A549 (cell line): ENCODE measurements at regions not wholly inside any gene's neighbourhood (a gene's known extent, or its start where the extent isn't known, plus 50 kb on each side); places are given as distances from the start of the nearest gene placed in this dataset.

Source experiments
- BHLHE40 ChIP-seq: IDR thresholded peaks from 2 replicates; pipeline ENCODE4 v1.6.1; 2012; ENCODE audit warnings: low read depth, low read length, inconsistent platforms
- CBX2 ChIP-seq: fragments of 200-600 bp; sonication (generic); IDR thresholded peaks from 2 replicates; pipeline ENCODE4 v1.6.1; 2016; ENCODE audit warnings: low read depth, mild to moderate bottlenecking, borderline replicate concordance
- CBX8 ChIP-seq: fragments of 200-600 bp; sonication (generic); IDR thresholded peaks from 2 replicates; pipeline ENCODE4 v1.6.1; 2016
- CTCF ChIP-seq: fragments of >200 bp; sonication (Bioruptor Twin); formaldehyde crosslinking; IDR thresholded peaks from 3 replicates; pipeline ENCODE4 v1.5.1; 2016
- EHF ChIP-seq: fragments of 250-450 bp; sonication (Bioruptor Pico); IDR thresholded peaks from 2 replicates; pipeline ENCODE4 v1.5.0; 2020; ENCODE audit warnings: mild to moderate bottlenecking
- ELK1 ChIP-seq: fragments of 150-350 bp; IDR thresholded peaks from 2 replicates; pipeline ENCODE4 v1.6.1; 2014; ENCODE audit warnings: low read depth, mild to moderate bottlenecking, low read length
- HOXB5 ChIP-seq: fragments of 250-450 bp; sonication (Bioruptor Pico); IDR thresholded peaks from 2 replicates; pipeline ENCODE4 v1.5.0; 2020; ENCODE audit warnings: mild to moderate bottlenecking, moderate library complexity
- MAX ChIP-seq: IDR thresholded peaks from 2 replicates; pipeline ENCODE4 v1.6.1; 2012
- MAZ ChIP-seq: fragments of 150-350 bp; IDR thresholded peaks from 2 replicates; pipeline ENCODE4 v1.6.1; 2014; ENCODE audit warnings: antibody characterized with exemption, low read depth, low read length, borderline replicate concordance
- PHF8 ChIP-seq: fragments of 200-600 bp; sonication (generic); IDR thresholded peaks from 2 replicates; pipeline ENCODE4 v1.6.1; 2016; ENCODE audit warnings: low read depth, mild to moderate bottlenecking, antibody characterized with exemption, moderate library complexity, borderline replicate concordance
- RCOR1 ChIP-seq: fragments of 150-350 bp; IDR thresholded peaks from 2 replicates; pipeline ENCODE4 v1.6.1; 2014; ENCODE audit warnings: antibody characterized with exemption, low read length, low read depth
- REST ChIP-seq: fragments of 200-600 bp; sonication (generic); IDR thresholded peaks from 2 replicates; pipeline ENCODE4 v1.6.1; 2016; ENCODE audit warnings: antibody characterized with exemption, mild to moderate bottlenecking, moderate library complexity
- SMC3 ChIP-seq: fragments of >200 bp; sonication (Bioruptor Twin); formaldehyde crosslinking; IDR thresholded peaks from 3 replicates; pipeline ENCODE4 v1.6.1; 2018; ENCODE audit warnings: inconsistent platforms

- no peak for TF ChIP-seq PHF8
- no peak for TF ChIP-seq EHF (CRISPR knock-in tag)
- TF ChIP-seq CTCF: no peak
- TF ChIP-seq REST: no peak
- no peak for TF ChIP-seq RCOR1
- no peak for TF ChIP-seq HOXB5 (CRISPR knock-in tag)
- no peak for TF ChIP-seq MAZ
- no peak for TF ChIP-seq MAX
- TF ChIP-seq ELK1: no peak
- TF ChIP-seq CBX2: no peak
- no peak for TF ChIP-seq BHLHE40
- no peak for TF ChIP-seq SMC3
- no peak for TF ChIP-seq CBX8
Measured at GRCh38 chr21:28762357-28762735, 230.3 kb downstream of the LTN1 start.
